CD4-positive, alpha-beta memory T cell (primary cell): ENCODE measurements at regions not wholly inside any gene's neighbourhood (a gene's known extent, or its start where the extent isn't known, plus 50 kb on each side); places are given as distances from the start of the nearest gene placed in this dataset.
A peak's percentile ranks its signal among the peaks of the same experiment; 100 is the strongest.
"Not testable (repeated sequence)": the region's sequence is repeated elsewhere in the genome, so short reads cannot be mapped to it uniquely, and the experiment has no call there.

Experiments used
- CTCF ChIA-PET: fragments of 350-600 bp; sonication (Branson Sonifier 250); formaldehyde crosslinking; loops from one replicate; lab custom pipeline; 2021; ENCODE audit warnings: inconsistent platforms; ENCODE audit not compliant: partially characterized antibody; lab: Charles Lee
- POLR2A ChIA-PET: fragments of 350-600 bp; sonication (Branson Sonifier 250); formaldehyde crosslinking; loops from one replicate; lab custom pipeline; 2021; ENCODE audit not compliant: partially characterized antibody; lab: Charles Lee
- DNase-seq, 5 donors: peaks; one replicate each; pipeline versions ENCODE4 v3.0.0 to v3.0.0-alpha.2; 2020 to 2022; ENCODE audit warnings: mixed read lengths in 1 of 5
- H3K27ac ChIP-seq: one replicate; pipeline ENCODE4 v1.7.0; 2013; ENCODE audit warnings: low read depth, low read length
- H3K27me3 ChIP-seq: 2 replicates; pipeline ENCODE4 v1.7.0; 2013; ENCODE audit warnings: mild to moderate bottlenecking, low read length, moderate library complexity; ENCODE audit not compliant: insufficient read depth
- H3K36me3 ChIP-seq: 2 replicates; pipeline ENCODE4 v1.7.0; 2013; ENCODE audit warnings: mild to moderate bottlenecking, low read length, moderate library complexity; ENCODE audit not compliant: insufficient read depth
- H3K4me1 ChIP-seq: 2 replicates; pipeline ENCODE4 v1.7.0; 2013; ENCODE audit warnings: mild to moderate bottlenecking, low read length, moderate library complexity; ENCODE audit not compliant: insufficient read depth
- H3K4me3 ChIP-seq, 2 donors: one replicate each; pipeline ENCODE4 v1.7.0; 2013; ENCODE audit warnings: low read length in 2 of 2, mild to moderate bottlenecking in 1 of 2
- H3K9me3 ChIP-seq, 2 donors: one replicate each; pipeline ENCODE4 v1.7.0; 2013; ENCODE audit warnings: low read length in 2 of 2, control low read depth in 1 of 2; ENCODE audit not compliant: control insufficient read depth in 1 of 2
- H3K27ac Mint-ChIP-seq, 7 donors: one replicate each; pipeline ENCODE4 v1.8.0; 2020 to 2021; ENCODE audit warnings: mixed read lengths in 7 of 7, mild to moderate bottlenecking in 6 of 7, inconsistent platforms in 3 of 7, moderate library complexity in 3 of 7
- H3K27me3 Mint-ChIP-seq, 2 donors: one replicate each; pipeline ENCODE4 v1.8.0; 2020 to 2021; ENCODE audit warnings: mixed read lengths in 2 of 2
- H3K36me3 Mint-ChIP-seq, 2 donors: one replicate each; pipeline ENCODE4 v1.8.0; 2020 to 2021; ENCODE audit warnings: mixed read lengths in 2 of 2, inconsistent platforms in 1 of 2, mild to moderate bottlenecking in 1 of 2
- H3K4me1 Mint-ChIP-seq, 4 donors: one replicate each; pipeline ENCODE4 v1.8.0; 2020 to 2021; ENCODE audit warnings: mixed read lengths in 4 of 4, mild to moderate bottlenecking in 1 of 4
- H3K4me3 Mint-ChIP-seq, 8 donors: one replicate each; pipeline ENCODE4 v1.8.0; 2020 to 2021; ENCODE audit warnings: mixed read lengths in 8 of 8, mild to moderate bottlenecking in 7 of 8, moderate library complexity in 6 of 8, inconsistent platforms in 3 of 8
- H3K9me3 Mint-ChIP-seq, 8 donors: one replicate each; pipeline ENCODE4 v1.8.0; 2020 to 2021; ENCODE audit warnings: mixed read lengths in 8 of 8, mild to moderate bottlenecking in 5 of 8, inconsistent platforms in 3 of 8, moderate library complexity in 1 of 8
- intact Hi-C: fragments of 100-400 bp; cut with micrococcal nuclease; formaldehyde crosslinking; loops from one replicate; pipeline ENCODE4 v1.15.1; 2023

DNA sequence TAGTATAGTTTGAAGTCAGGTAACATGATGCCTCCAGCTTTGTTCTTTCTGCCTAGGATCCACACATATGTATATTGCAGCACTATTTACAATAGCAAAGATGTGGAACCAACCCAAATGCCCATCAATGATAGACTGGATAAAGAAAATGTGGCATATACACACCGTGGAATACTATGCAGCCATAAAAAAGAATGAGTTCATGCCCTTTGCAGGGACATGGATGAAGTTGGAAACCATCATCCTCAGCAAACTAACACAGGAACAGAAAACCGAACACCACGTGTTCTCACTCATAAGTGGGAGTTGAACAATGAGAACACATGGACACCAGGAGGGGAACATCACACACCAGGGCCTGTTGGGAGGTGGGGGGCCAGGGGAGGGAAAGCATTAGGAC lies 1111.5 kb downstream of the BRD1 start:
- H3K9me3 Mint-ChIP-seq, H3K4me3 ChIP-seq, H3K27ac ChIP-seq, H3K4me3 Mint-ChIP-seq, DNase-seq, H3K9me3 ChIP-seq, H3K27ac Mint-ChIP-seq, H3K27me3 ChIP-seq, H3K4me1 Mint-ChIP-seq, H3K36me3 ChIP-seq, H3K36me3 Mint-ChIP-seq, H3K4me1 ChIP-seq, H3K27me3 Mint-ChIP-seq, intact Hi-C loops, POLR2A ChIA-PET, CTCF ChIA-PET: not testable (repeated sequence)

DNA sequence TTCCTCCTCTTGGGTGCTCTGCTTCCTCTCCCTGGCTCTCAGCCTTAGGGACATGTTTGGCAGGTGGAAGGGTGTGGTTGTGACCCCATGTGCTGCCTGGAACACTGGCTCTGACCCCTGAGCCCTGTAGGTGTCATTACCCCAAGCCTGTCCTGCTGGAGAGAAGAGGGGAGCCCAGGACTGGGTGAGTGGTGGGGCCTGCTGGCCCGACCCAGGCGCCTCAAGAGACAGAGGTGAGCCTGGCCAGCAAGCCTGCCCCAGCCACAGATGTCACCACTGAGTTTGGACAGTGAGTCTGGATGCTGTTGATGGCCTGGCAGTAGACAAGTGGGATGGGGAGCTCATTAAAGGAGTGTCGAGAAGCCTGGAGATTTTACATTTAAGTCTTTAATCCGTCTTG lies 1112.2 kb downstream of the BRD1 start:
- no peaks in the 10 kb centered on the region for H3K36me3 Mint-ChIP-seq
- no peaks in the 10 kb centered on the region for H3K9me3 ChIP-seq
- no peak overlapping the region for H3K4me3 ChIP-seq
- peaks cover 0 to 9% (median 2%) of the 10 kb centered on the region in 8 donors for H3K9me3 Mint-ChIP-seq
- no peak overlapping the region for H3K27ac ChIP-seq
- intact Hi-C loops: no loop called here
- H3K4me1 Mint-ChIP-seq: no peaks in the 10 kb centered on the region
- no peaks in the 10 kb centered on the region for H3K36me3 ChIP-seq
- no peaks in the 10 kb centered on the region for H3K4me1 ChIP-seq
- H3K27ac Mint-ChIP-seq: no peak overlapping the region
- POLR2A ChIA-PET: no interaction called here
- H3K4me3 Mint-ChIP-seq: no peak overlapping the region
- CTCF ChIA-PET: no interaction called here
- no peak for DNase-seq
- no peaks in the 10 kb centered on the region for H3K27me3 ChIP-seq
- H3K27me3 Mint-ChIP-seq: peaks cover 0 to 4% of the 10 kb centered on the region in 2 donors

DNA sequence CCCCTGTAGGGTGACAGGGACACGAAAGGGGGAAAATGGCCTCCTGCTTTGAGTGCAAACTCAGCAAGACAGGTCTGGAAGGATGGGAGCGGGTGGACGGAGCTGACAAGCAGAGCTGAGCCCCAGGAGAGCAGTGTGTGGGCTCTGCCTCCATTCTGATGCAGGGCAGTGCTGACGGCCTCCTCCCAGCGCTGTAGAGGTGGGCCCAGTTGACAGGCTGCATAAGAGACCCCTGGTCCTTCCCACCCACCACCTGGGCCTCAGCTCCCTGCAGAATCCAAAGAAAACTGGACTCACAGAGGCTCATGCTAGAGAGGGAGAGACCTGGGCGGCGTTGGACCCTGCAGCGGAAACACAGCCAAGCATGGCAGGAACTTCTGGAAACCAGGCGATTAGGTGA lies 1113.4 kb downstream of the BRD1 start:
- no peaks in the 10 kb centered on the region for H3K9me3 ChIP-seq
- H3K4me3 Mint-ChIP-seq: no peak overlapping the region
- H3K36me3 ChIP-seq: no peaks in the 10 kb centered on the region
- no peaks in the 10 kb centered on the region for H3K4me1 ChIP-seq
- H3K27me3 ChIP-seq: no peaks in the 10 kb centered on the region
- POLR2A ChIA-PET: no interaction called here
- no peak overlapping the region for H3K27ac Mint-ChIP-seq
- no peak overlapping the region for H3K27ac ChIP-seq
- CTCF ChIA-PET: no interaction called here
- intact Hi-C loops: no loop called here
- DNase-seq: no peak
- no peaks in the 10 kb centered on the region for H3K4me1 Mint-ChIP-seq
- H3K9me3 Mint-ChIP-seq: peaks cover 0 to 9% (median 2%) of the 10 kb centered on the region in 8 donors
- H3K27me3 Mint-ChIP-seq: peaks cover 0 to 4% of the 10 kb centered on the region in 2 donors
- no peak overlapping the region for H3K4me3 ChIP-seq
- no peaks in the 10 kb centered on the region for H3K36me3 Mint-ChIP-seq

DNA sequence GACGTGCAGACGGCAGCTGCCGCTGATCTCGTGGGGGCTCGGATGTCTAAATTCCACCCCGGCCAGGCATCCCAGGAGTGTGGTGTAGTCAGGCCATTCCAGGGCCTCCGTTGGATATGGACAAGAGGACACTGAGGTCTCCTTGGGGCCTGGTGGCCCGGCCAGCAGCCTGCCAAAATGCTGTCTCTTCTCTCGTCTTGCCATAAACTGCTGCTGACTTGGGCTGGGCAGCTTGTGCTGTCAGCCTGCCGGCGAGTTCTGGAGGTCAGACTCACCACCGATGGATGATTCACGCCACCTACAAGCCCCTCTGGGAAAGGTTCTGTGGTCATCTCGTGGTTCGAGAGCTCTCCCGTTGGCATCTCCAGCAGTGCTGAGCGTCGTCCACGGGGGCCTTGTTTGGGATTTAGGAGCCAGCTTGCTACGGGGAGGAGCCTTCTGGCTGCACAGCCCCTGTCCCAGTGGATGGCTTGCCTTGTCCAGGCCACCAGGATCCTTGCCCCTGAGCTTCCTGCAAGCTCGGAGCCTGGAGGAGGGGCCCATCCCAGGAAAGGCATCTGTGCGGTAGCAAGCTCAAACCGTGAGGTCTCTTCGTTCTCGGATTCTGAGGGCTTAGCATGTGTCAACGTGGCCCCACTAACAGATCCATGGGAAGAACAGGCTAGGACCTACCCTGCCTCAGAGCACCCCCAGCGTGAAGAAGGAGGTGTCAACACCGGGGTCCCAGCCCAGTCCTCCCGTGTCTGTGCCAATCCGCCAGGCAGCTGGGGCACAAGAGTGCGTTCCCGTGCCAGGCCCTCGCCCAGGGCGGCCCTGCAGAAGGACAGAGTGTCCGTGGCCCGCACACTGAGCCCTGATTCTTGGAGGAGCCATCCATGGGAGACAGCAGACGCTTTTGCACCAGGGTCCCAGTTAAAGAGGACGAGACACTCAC lies 1114.1 kb downstream of the BRD1 start:
- POLR2A ChIA-PET: no interaction called here
- no peaks in the 10 kb centered on the region for H3K4me1 Mint-ChIP-seq

DNA sequence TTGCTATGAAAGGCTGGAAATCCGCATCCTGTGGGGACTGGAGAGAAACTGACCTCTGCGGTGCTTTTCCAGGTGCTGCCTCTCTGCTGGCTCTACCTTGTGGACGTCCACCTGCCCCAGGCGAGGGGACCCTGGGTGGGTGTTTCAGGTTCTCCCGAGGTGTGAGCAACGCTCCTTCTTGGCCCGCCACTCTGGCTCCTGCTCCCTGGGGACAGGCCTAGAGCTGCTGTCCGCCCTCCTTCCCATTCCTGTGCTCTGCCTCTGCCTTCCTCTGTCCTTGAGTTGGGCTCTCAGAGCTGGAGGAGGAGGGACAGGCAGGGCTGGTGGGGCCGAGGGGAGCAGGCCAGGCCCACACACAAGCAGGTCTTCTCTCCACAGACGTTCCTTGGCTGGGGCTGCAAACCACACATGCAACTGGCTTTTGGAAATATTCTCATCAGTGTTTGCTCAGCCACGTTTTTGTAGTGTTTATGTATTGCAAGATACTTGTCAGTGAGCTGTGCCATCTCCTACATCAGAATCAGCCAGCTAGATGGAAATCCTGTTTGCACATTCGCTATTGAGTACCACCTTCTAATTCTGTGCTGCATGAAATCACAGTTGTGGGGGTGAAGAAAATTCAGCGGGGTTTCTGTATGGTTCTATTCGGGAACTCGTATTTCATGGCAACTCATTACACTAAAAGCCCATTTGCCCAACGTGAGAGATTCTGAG lies 1115.0 kb downstream of the BRD1 start:
- CTCF ChIA-PET: no interaction called here
- H3K4me3 Mint-ChIP-seq: no peak overlapping the region

More for the DNA sequence above, 1114.1 kb downstream of the BRD1 start:
- Histone ChIP-seq H3K9me3 (no peaks in the 10 kb centered on the region), H3K27me3 (no peaks in the 10 kb centered on the region), H3K36me3 (no peaks in the 10 kb centered on the region), H3K4me1 (no peaks in the 10 kb centered on the region), H3K4me3 (no peak overlapping the region), H3K27ac (no peak overlapping the region)
- Mint-ChIP-seq H3K9me3 (peaks cover 0 to 9% (median 2%) of the 10 kb centered on the region in 8 donors), H3K27me3 (peaks cover 0 to 4% of the 10 kb centered on the region in 2 donors), H3K4me3 (no peak overlapping the region), H3K36me3 (no peaks in the 10 kb centered on the region), H3K27ac (no peak overlapping the region)
- no peak for DNase-seq
- intact Hi-C loops: no loop called here
- CTCF ChIA-PET: no interaction called here

DNA sequence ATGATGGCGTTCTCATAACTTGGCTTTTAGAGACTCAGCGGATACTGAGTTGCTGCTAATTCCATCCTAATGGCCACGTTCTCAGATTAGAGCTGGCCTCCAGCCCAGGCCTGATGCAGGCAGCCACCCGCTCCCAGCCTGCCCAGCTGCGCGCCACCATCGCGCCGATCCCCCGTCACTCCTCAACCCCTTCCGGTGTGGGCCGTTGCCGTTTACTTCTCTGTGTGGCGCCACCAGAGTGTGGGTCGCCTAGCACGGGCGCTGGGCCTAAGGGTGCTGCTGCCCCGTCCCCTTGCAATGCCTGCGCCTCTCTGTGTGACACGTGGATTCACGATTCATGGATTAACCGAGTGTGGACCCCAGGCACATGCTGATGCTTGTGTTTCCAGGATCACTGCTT lies 1116.0 kb downstream of the BRD1 start:
- ChIA-PET POLR2A (no interaction called here), CTCF (no interaction called here)
- DNase-seq: no peak
- Histone ChIP-seq H3K4me3 (no peak overlapping the region), H3K9me3 (no peaks in the 10 kb centered on the region), H3K27ac (no peak overlapping the region), H3K36me3 (no peaks in the 10 kb centered on the region), H3K27me3 (no peaks in the 10 kb centered on the region), H3K4me1 (no peaks in the 10 kb centered on the region)
- no peaks in the 10 kb centered on the region for H3K36me3 Mint-ChIP-seq
- H3K27me3 Mint-ChIP-seq: peaks cover 0 to under 1% of the 10 kb centered on the region in 2 donors
- intact Hi-C loops: no loop called here
- H3K9me3 Mint-ChIP-seq: peaks cover 0 to 9% (median 2%) of the 10 kb centered on the region in 8 donors
- no peaks in the 10 kb centered on the region for H3K4me1 Mint-ChIP-seq
- H3K27ac Mint-ChIP-seq: no peak overlapping the region
- H3K4me3 Mint-ChIP-seq: no peak overlapping the region

More for the DNA sequence above, 1115.0 kb downstream of the BRD1 start:
- no peak for DNase-seq
- Mint-ChIP-seq H3K4me1 (no peaks in the 10 kb centered on the region), H3K36me3 (no peaks in the 10 kb centered on the region), H3K27me3 (peaks cover 0 to 4% of the 10 kb centered on the region in 2 donors), H3K9me3 (peaks cover 0 to 9% (median 2%) of the 10 kb centered on the region in 8 donors), H3K27ac (peak overlapping the region in 1 of 7 donors; percentile 41)
- H3K36me3 ChIP-seq: no peaks in the 10 kb centered on the region
- intact Hi-C loops: no loop called here
- H3K9me3 ChIP-seq: no peaks in the 10 kb centered on the region
- H3K27me3 ChIP-seq: no peaks in the 10 kb centered on the region
- no peak overlapping the region for H3K4me3 ChIP-seq
- POLR2A ChIA-PET: no interaction called here
- H3K4me1 ChIP-seq: no peaks in the 10 kb centered on the region
- H3K27ac ChIP-seq: no peak overlapping the region

DNA sequence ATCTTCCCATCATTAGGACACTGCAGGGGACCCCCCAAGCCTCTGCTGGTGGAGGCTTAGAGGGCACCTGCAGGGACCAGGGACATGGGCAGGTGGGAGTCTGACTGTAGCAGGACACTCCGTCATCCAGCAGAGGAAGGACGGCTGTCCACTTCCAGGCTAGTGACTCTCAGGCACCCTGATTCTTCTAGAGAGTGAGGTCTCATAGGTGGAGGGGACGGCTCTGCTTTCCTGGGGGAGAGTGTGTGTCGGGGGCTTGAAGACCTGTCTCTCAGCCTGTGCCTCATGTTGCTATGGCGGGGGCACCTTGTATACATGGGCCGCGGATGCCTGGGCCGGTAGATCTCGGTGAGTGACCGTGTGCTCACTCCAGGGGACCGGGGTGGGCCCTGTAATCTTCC lies 1116.6 kb downstream of the BRD1 start:
- Histone ChIP-seq H3K9me3 (no peaks in the 10 kb centered on the region), H3K36me3 (no peaks in the 10 kb centered on the region), H3K4me3 (no peak overlapping the region), H3K4me1 (no peaks in the 10 kb centered on the region), H3K27me3 (no peaks in the 10 kb centered on the region), H3K27ac (no peak overlapping the region)
- POLR2A ChIA-PET: no interaction called here
- Mint-ChIP-seq H3K27ac (no peak overlapping the region), H3K9me3 (peaks cover 0 to 9% (median 2%) of the 10 kb centered on the region in 8 donors), H3K4me3 (no peak overlapping the region), H3K27me3 (no peaks in the 10 kb centered on the region), H3K36me3 (no peaks in the 10 kb centered on the region), H3K4me1 (no peaks in the 10 kb centered on the region)
- CTCF ChIA-PET: no interaction called here
- no peak for DNase-seq
- intact Hi-C loops: no loop called here
